K562 (cell line): ENCODE measurements at regions not wholly inside any gene's neighbourhood (a gene's known extent, or its start where the extent isn't known, plus 50 kb on each side); places are given as distances from the start of the nearest gene placed in this dataset.

Experiments used
- ATAC-seq: fragments of 200-7000 bp; cut with Tn5 transposase; 3 replicates; pipeline ENCODE4 v1.9.1; 2020; ENCODE audit warnings: moderate library complexity
- BruUV-seq: library from RNA; stranded (reverse); fragments of 400-500 nt; replicated peaks from 2 replicates; lab custom pipeline; 2021; lab: Mats Ljungman, UMichigan
- CTCF ChIA-PET: fragments of 300-600 bp; formaldehyde crosslinking; extraction: SDS; loops from one replicate; lab custom pipeline; 2021; ENCODE audit warnings: low intra/inter-chr PET ratio; lab: Yijun Ruan, JAX
- POLR2A ChIA-PET: fragments of 300-600, 350-650 bp; sonication (Branson Sonifier 250); formaldehyde crosslinking; extraction: SDS; loops from one replicate; lab custom pipeline; 2021; ENCODE audit warnings: antibody characterized with exemption, inconsistent platforms; lab: Yijun Ruan, JAX
- DNase-seq, 4 experiments: peaks; one replicate each; pipeline versions ENCODE4 v3.0.0 to v3.0.0-alpha.2; 2011 to 2018; ENCODE audit warnings: low spot score in 3 of 4, mixed read lengths in 3 of 4; ENCODE audit errors: extremely low read depth in 1 of 4
- FAIRE-seq: peaks from 2 replicates; lab custom pipeline; 2011; peaks lifted over from hg19 to GRCh38; lab: Jason Lieb, UNC
- H2AFZ ChIP-seq: 2 replicates; pipeline ENCODE4 v1.6.0; 2011; ENCODE audit warnings: low read depth, low read length, control low read depth, inconsistent platforms
- H3K27ac ChIP-seq: fragments of 200-600 bp; 3 replicates; pipeline ENCODE4 v1.8.0; 2011; ENCODE audit warnings: low read depth, mild to moderate bottlenecking, control low read depth, inconsistent platforms, low read length, moderate library complexity, mixed read lengths; ENCODE audit errors: extremely low read depth
- H3K27me3 ChIP-seq, 2 experiments: fragments of 300-600 bp in 1 of 2; 2 replicates in 1 of 2; 3 replicates in 1 of 2; pipeline versions ENCODE4 v1.6.0 to v1.8.0; 2011; ENCODE audit warnings: inconsistent platforms in 2 of 2, low read length in 2 of 2, mild to moderate bottlenecking in 1 of 2, mixed read lengths in 1 of 2, moderate library complexity in 1 of 2; ENCODE audit not compliant: control insufficient read depth in 2 of 2, insufficient read depth in 2 of 2
- H3K36me3 ChIP-seq: fragments of 300-600 bp; 3 replicates; pipeline ENCODE4 v1.8.0; 2011; ENCODE audit warnings: mild to moderate bottlenecking, low read length, inconsistent platforms; ENCODE audit not compliant: control insufficient read depth, insufficient read depth
- H3K4me1 ChIP-seq, 2 experiments: fragments of 200-600 bp in 1 of 2; replicated peaks in 1 of 2; 2 replicates in 1 of 2; 3 replicates in 1 of 2; pipeline versions ENCODE4 v1.5.1 to v1.8.0; 2011; ENCODE audit warnings: inconsistent platforms in 2 of 2, low read length in 2 of 2, mild to moderate bottlenecking in 1 of 2, mixed read lengths in 1 of 2, moderate library complexity in 1 of 2; ENCODE audit not compliant: control insufficient read depth in 2 of 2, insufficient read depth in 2 of 2
- H3K4me2 ChIP-seq: 2 replicates; pipeline ENCODE4 v1.6.1; 2011; ENCODE audit warnings: low read length, control low read depth, inconsistent platforms, mixed read lengths; ENCODE audit not compliant: insufficient read depth
- H3K4me3 ChIP-seq: fragments of 200-600 bp; sonication (generic), shearing (Covaris generic); 2 replicates; pipeline ENCODE4 v1.5.1; 2016; ENCODE audit warnings: control low read depth, inconsistent platforms
- H3K79me2 ChIP-seq: fragments of 200-600 bp; 3 replicates; pipeline ENCODE4 v1.8.0; 2011; ENCODE audit warnings: low read length, inconsistent platforms; ENCODE audit not compliant: control insufficient read depth, insufficient read depth
- H3K9ac ChIP-seq, 2 experiments: 2 replicates each; pipeline versions ENCODE4 v1.6.0 to v1.6.1; 2011; ENCODE audit warnings: low read depth in 2 of 2, low read length in 2 of 2, control low read depth in 1 of 2, inconsistent platforms in 1 of 2, mild to moderate bottlenecking in 1 of 2, mixed read lengths in 1 of 2; ENCODE audit not compliant: insufficient read depth in 1 of 2
- H3K9me1 ChIP-seq: one replicate; pipeline ENCODE4 v1.6.0; 2011; ENCODE audit warnings: inconsistent platforms, mild to moderate bottlenecking, low read length, moderate library complexity; ENCODE audit not compliant: control insufficient read depth, insufficient read depth
- H3K9me3 ChIP-seq: replicated peaks from 2 replicates; pipeline ENCODE4 v1.5.1; 2011; ENCODE audit warnings: low read depth, low read length, inconsistent platforms; ENCODE audit not compliant: control insufficient read depth, insufficient read depth
- H4K20me1 ChIP-seq: replicated peaks from 2 replicates; pipeline ENCODE4 v1.6.1; 2011; ENCODE audit warnings: low read length, inconsistent platforms, mixed read lengths; ENCODE audit not compliant: control insufficient read depth, insufficient read depth
- EP300 ChIP-seq: IDR thresholded peaks from 2 replicates; pipeline ENCODE4 v1.6.1; 2012; ENCODE audit warnings: low read length, improper control_type of control experiment
- L3MBTL2 ChIP-seq: fragments of 450-650 bp; IDR thresholded peaks from 2 replicates; pipeline ENCODE4 v1.6.1; 2016; ENCODE audit warnings: mild to moderate bottlenecking, moderate library complexity
- RAD51 ChIP-seq: fragments of 450-650 bp; IDR thresholded peaks from 2 replicates; pipeline ENCODE4 v1.7.1; 2016; ENCODE audit warnings: low read depth, mild to moderate bottlenecking, borderline replicate concordance
- TFE3 ChIP-seq: fragments of 450-650 bp; formaldehyde crosslinking; IDR thresholded peaks from 2 replicates; pipeline ENCODE4 v1.4.0; 2020; ENCODE audit warnings: mild to moderate bottlenecking, mixed read lengths
- TSHZ1 ChIP-seq: fragments of 250-450 bp; sonication (Bioruptor Pico); IDR thresholded peaks from 2 replicates; pipeline ENCODE4 v1.4.0; 2020; ENCODE audit warnings: mild to moderate bottlenecking, moderate library complexity
- WGBS: fragments of 100-300 bp; shearing (Covaris generic); methylation state at CpG from one replicate; pipeline ENCODE4 v1.1.6; 2016; ENCODE audit warnings: low coverage, mixed read lengths; ENCODE audit not compliant: insufficient coverage; ENCODE audit errors: missing lambda C conversion rate; 5-methylcytosine and 5-hydroxymethylcytosine counted together
- in situ Hi-C: fragments of 300-500 bp; cut with MboI; formaldehyde crosslinking; loops from 4 replicates; pipeline ENCODE4 v1.15.0; 2018; ENCODE audit warnings: inconsistent platforms, mixed read lengths
- intact Hi-C: fragments of 100-400 bp; cut with micrococcal nuclease; formaldehyde crosslinking; loops from 2 replicates; pipeline ENCODE4 v1.14.2; 2022

GRCh38 chr2:18441583-18441982 is 118.9 kb downstream of the RDH14 start (continued):
- no peak for TF ChIP-seq TSHZ1
- TF ChIP-seq, all 486 proteins: peak for 0

- Histone ChIP-seq H3K9ac (no peak overlapping the region), H4K20me1 (no peaks in the 10 kb centered on the region), H3K27me3 (no peaks in the 10 kb centered on the region), H3K9me3 (no peaks in the 10 kb centered on the region), H3K27ac (no peak overlapping the region), H3K79me2 (no peaks in the 10 kb centered on the region), H2AFZ (no peak overlapping the region), H3K4me1 (no peaks in the 10 kb centered on the region), H3K36me3 (no peaks in the 10 kb centered on the region), H3K9me1 (no peaks in the 10 kb centered on the region), H3K4me3 (no peak overlapping the region), H3K4me2 (no peak overlapping the region)
- ChIA-PET POLR2A (no interaction called here), CTCF (no interaction called here)
- DNase-seq (no peak), FAIRE-seq (no peak), ATAC-seq (no peak)
- in situ Hi-C loops = loop anchor here (25.0 kb wide), 1 partner anchor 922 kb away; the partner anchor contains the start of gene OSR1
- no TSS peak for BruUV-seq
- intact Hi-C loops = no loop called here
- WGBS = 0% methylated on average over 4 of the region's 4 CpGs
- TF ChIP-seq EP300 (no peak), L3MBTL2 (no peak), TFE3 (CRISPR knock-in tag) (peak; percentile 86), RAD51 (peak; percentile 61; the same call in 1 of the 2 replicates)
Observed at GRCh38 chr2:18440777-18441176, 119.7 kb downstream of the RDH14 start.
